Peyer's patch (tissue), 4 donors: ENCODE measurements at regions not wholly inside any gene's neighbourhood (a gene's known extent, or its start where the extent isn't known, plus 50 kb on each side); places are given as distances from the start of the nearest gene placed in this dataset.

Source experiments
- DNase-seq, 3 donors: peaks; one replicate each; pipeline ENCODE4 v3.0.0-alpha.2; 2017 to 2019
- H3K27ac ChIP-seq, 4 donors: fragments of 200-600 bp; sonication (generic); one replicate each; pipeline ENCODE4 v1.5.1; 2016 to 2019
- H3K27me3 ChIP-seq, 2 donors: fragments of 200-600 bp; sonication (generic); one replicate each; pipeline ENCODE4 v1.5.1; 2019
- H3K36me3 ChIP-seq, 3 donors: fragments of 200-600 bp; sonication (generic); one replicate each; pipeline ENCODE4 v1.5.1; 2016 to 2019
- H3K4me1 ChIP-seq, 4 donors: fragments of 200-600 bp; sonication (generic); one replicate each; pipeline ENCODE4 v1.5.1; 2016 to 2019
- H3K4me3 ChIP-seq, 4 donors: fragments of 200-600 bp; sonication (generic); 1 replicate in 3 of 4; 2 replicates in 1 of 4; pipeline ENCODE4 v1.5.1; 2016 to 2019; ENCODE audit warnings: mild to moderate bottlenecking in 1 of 4
- H3K9me3 ChIP-seq, 4 donors: fragments of 200-600 bp; sonication (generic); one replicate each; pipeline ENCODE4 v1.5.1; 2016 to 2019; ENCODE audit warnings: mild to moderate bottlenecking in 1 of 4
- POLR2A ChIP-seq, 2 donors: fragments of 450-650 bp; IDR thresholded peaks; one replicate each; pipeline ENCODE4 v1.5.1; 2017; ENCODE audit warnings: antibody characterized with exemption in 2 of 2, mild to moderate bottlenecking in 2 of 2, moderate library complexity in 2 of 2
- TF ChIP-seq, protein P1 (sequence below), 6 experiments: fragments of 450-650 bp in 4 of 6; fragments of 200-600 bp in 2 of 6; sonication (generic) in 1 of 6; IDR thresholded peaks; one replicate each; pipeline ENCODE4 v1.5.1; 2017 to 2019; ENCODE audit warnings: antibody characterized with exemption in 6 of 6, mild to moderate bottlenecking in 3 of 6, moderate library complexity in 1 of 6

DNA sequence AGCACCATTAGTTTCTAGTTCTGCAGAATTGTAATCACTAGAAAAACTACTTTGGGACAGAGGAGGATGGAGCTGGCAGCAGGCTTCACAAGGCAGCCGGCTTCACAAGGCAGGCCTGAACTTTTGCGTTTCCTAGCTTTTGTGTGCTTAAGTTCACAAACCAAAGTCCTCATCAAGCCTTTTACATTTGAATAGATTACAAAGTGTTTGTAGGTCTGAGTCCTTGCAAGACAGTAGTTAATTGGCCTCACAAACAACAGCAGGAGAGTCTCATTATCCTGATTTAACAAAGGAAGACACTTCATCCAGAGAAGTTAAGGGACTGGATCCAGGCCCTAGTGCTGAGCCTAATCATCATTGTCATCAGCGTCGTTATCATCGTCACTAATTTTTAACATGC, 147.8 kb upstream of the AUTS2 start:
- Histone ChIP-seq H3K4me1 (no peaks in the 10 kb centered on the region), H3K36me3 (no peaks in the 10 kb centered on the region), H3K27me3 (no peaks in the 10 kb centered on the region), H3K27ac (no peak overlapping the region), H3K9me3 (no peaks in the 10 kb centered on the region), H3K4me3 (no peak overlapping the region)
- DNase-seq: no peak
- TF ChIP-seq, protein P1, sequence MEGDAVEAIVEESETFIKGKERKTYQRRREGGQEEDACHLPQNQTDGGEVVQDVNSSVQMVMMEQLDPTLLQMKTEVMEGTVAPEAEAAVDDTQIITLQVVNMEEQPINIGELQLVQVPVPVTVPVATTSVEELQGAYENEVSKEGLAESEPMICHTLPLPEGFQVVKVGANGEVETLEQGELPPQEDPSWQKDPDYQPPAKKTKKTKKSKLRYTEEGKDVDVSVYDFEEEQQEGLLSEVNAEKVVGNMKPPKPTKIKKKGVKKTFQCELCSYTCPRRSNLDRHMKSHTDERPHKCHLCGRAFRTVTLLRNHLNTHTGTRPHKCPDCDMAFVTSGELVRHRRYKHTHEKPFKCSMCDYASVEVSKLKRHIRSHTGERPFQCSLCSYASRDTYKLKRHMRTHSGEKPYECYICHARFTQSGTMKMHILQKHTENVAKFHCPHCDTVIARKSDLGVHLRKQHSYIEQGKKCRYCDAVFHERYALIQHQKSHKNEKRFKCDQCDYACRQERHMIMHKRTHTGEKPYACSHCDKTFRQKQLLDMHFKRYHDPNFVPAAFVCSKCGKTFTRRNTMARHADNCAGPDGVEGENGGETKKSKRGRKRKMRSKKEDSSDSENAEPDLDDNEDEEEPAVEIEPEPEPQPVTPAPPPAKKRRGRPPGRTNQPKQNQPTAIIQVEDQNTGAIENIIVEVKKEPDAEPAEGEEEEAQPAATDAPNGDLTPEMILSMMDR (IDR thresholded peaks at IDR 0.05): no peak
- no peak for TF ChIP-seq POLR2A (IDR thresholded peaks at IDR 0.05)

DNA sequence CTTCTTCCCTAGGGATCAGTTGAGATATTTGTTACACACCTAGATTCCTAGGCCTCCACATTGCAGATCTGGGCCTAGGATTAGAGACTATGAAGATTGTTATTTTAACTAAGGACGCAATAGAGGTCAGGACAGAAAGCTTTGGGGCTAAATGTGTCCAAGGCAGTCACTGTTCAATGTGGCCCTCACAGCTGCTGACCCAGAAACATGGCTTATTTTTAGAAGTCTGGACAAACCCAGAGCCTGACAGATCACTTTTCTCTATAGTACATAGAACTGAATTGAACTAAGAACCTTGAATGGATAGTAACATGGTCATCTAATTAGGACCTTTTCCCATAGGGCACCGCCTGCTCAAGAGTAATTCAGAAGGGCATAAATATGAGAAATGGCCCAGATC, 146.6 kb upstream of the AUTS2 start:
- no peaks in the 10 kb centered on the region for H3K4me1 ChIP-seq
- no peaks in the 10 kb centered on the region for H3K36me3 ChIP-seq
- no peak overlapping the region for H3K4me3 ChIP-seq
- H3K27ac ChIP-seq: no peak overlapping the region
- TF ChIP-seq, protein P1 (IDR thresholded peaks at IDR 0.05): no peak
- no peak for TF ChIP-seq POLR2A (IDR thresholded peaks at IDR 0.05)
- DNase-seq: no peak
- H3K27me3 ChIP-seq: no peaks in the 10 kb centered on the region
- H3K9me3 ChIP-seq: no peaks in the 10 kb centered on the region

DNA sequence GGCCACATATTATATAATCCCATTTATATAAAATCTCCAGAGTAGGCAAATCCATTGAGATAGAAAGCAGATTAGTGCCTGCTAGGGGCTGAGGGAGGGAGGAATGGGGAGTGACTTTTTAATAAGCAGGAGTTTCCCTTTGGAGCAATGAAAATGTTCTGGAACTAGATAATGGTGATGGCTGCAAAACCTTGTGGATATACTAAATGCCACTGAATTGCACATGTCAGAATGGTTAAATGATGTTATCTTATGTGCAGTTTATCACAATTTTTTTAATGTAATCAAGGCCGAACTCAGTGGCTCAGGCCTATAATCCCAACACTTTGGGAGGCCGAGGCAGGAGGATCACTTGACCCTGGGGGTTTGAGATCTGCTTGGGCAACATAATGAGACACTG, 145.5 kb upstream of the AUTS2 start:
- Histone ChIP-seq H3K9me3 (no peaks in the 10 kb centered on the region), H3K27ac (no peak overlapping the region), H3K36me3 (no peaks in the 10 kb centered on the region), H3K27me3 (no peaks in the 10 kb centered on the region), H3K4me1 (no peaks in the 10 kb centered on the region), H3K4me3 (no peak overlapping the region)
- TF ChIP-seq, protein P1 (IDR thresholded peaks at IDR 0.05): no peak
- TF ChIP-seq POLR2A (IDR thresholded peaks at IDR 0.05): no peak
- DNase-seq: no peak

DNA sequence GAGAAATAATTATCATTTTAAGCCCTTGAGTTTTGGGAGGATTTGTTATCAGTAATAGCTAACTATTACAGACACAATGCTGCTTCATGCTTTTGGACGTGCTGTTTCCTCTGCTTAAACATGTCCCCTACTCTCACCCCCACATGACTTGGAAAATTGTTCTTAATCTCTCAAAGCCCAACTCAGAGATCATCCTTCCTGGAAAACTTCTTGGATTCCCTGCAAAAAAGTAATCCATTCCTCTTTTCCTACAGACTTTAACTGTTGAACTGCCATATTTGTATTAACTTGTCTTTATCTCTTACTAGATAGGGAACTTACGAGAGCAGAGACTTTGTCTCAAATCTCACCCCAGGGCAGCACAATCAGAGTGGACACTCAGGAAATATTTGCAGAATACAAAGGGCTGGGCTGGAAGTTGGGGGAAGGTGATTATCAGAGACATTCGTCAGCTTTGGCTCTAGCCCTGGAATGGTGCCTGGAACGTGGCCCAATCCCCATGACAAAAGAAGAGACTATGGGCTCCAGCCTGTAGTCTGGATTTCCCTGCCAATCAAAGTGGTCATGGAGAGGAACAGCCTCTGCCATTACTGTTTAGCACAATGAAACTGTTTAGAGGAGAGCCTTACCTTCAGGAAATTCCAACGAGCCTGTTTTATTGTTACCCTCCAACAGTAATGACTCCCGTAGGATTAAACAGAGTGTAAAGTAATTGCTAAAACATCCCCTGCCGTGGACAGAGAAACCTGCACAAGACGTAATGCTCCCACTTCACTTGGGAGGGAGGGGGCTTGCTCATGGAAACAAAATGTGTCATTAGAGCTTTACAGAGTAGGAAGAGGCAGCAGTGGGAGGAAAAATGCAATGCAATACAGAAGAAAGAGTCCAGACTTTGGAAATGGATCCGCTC, 140.4 kb upstream of the AUTS2 start:
- no peaks in the 10 kb centered on the region for H3K9me3 ChIP-seq

DNA sequence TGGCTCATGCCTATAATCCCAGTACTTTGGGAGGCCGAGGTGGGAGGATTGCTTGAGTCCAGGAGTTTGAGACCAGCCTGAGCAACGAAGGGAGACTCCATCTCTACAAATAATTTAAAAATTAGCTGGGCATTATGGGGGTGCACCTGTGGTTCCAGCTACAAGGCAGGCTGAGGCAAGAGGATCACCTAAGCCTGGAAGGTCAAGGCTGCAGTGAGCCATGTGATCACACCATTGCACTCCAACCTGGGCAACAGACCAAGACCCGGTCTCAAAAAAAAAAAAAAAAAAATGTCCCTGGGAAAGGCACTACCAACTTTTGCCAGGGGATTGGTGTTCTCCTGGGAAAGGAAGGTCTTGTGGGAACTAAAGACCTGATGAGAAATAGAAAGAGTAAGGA, 134.2 kb upstream of the AUTS2 start:
- Histone ChIP-seq H3K9me3 (peaks cover 0 to 6% (median 0%) of the 10 kb centered on the region in 4 donors), H3K27me3 (no peaks in the 10 kb centered on the region), H3K4me3 (no peak overlapping the region), H3K4me1 (no peaks in the 10 kb centered on the region), H3K36me3 (no peaks in the 10 kb centered on the region), H3K27ac (no peak overlapping the region)
- TF ChIP-seq POLR2A (IDR thresholded peaks at IDR 0.05): no peak
- TF ChIP-seq, protein P1 (IDR thresholded peaks at IDR 0.05): no peak
- no peak for DNase-seq

More for the DNA sequence above, 140.4 kb upstream of the AUTS2 start:
- Histone ChIP-seq H3K36me3 (no peaks in the 10 kb centered on the region), H3K27me3 (no peaks in the 10 kb centered on the region), H3K4me1 (no peaks in the 10 kb centered on the region), H3K27ac (no peak overlapping the region), H3K4me3 (no peak overlapping the region)
- no peak for DNase-seq
- no peak for TF ChIP-seq POLR2A (IDR thresholded peaks at IDR 0.05)
- TF ChIP-seq, protein P1 (IDR thresholded peaks at IDR 0.05): no peak
